ENCODE measurements at regions not wholly inside any gene's neighbourhood (a gene's known extent, or its start where the extent isn't known, plus 50 kb on each side); places are given as distances from the start of the nearest gene placed in this dataset.

DNA sequence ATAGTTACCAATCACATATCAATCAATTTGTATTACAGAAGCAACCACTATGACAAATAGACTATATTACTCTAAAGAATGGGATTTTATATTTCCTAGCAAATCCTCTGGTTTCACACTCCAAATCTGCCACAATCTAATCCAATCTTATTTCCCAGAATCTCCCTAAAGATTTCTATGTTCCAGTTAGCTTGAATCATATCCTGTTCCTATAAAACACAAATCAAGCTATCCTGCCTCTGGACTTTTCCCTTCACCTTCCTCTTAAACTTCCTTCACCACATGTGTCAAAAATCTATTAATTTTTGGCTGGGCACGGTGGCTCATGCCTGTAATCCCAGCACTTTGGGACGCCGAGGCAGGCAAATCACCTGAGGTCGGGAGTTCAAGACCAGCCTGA lies 50.0 kb downstream of the PIK3C2A start:
- Histone ChIP-seq H3K4me3 (ENCODE audit: low read length) (no peak overlapping the region), H2AFZ (ENCODE audit: low read depth, low read length) (no peak overlapping the region), H3K9me3 (ENCODE audit: low read length) (no peaks in the 10 kb centered on the region), H3K4me1 (ENCODE audit: insufficient read depth, low read length) (peaks cover 2% of the 10 kb centered on the region), H3K27me3 (ENCODE audit: insufficient read depth, low read length) (no peaks in the 10 kb centered on the region), H3K36me3 (ENCODE audit: insufficient read depth, low read length) (peaks cover 26% of the 10 kb centered on the region)

DNA sequence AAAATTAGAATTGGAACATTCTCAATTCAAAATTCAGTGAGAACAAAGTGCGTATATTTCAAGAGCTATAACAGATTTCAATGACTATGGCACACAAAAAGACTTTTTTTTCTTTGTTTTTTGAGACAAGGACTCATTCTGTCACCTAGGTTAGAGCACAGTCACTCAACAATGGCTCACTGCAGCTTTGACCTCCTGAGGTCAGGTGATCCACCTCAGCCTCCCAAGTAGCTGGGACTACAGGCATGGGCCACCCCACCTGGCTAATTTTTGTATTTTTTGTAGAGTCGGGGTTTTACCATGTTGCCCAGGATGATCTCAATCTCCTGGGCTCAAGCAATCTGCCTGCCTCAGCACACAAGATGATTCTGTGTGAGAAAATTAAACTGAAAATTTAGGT lies 51.5 kb downstream of the PIK3C2A start:
- Histone ChIP-seq H3K27me3 (ENCODE audit: insufficient read depth, low read length) (no peaks in the 10 kb centered on the region), H3K4me3 (ENCODE audit: low read length) (no peak overlapping the region), H3K9me3 (ENCODE audit: low read length) (no peaks in the 10 kb centered on the region), H2AFZ (ENCODE audit: low read depth, low read length) (no peak overlapping the region), H3K4me1 (ENCODE audit: insufficient read depth, low read length) (peaks cover 2% of the 10 kb centered on the region), H3K36me3 (ENCODE audit: insufficient read depth, low read length) (peaks cover 29% of the 10 kb centered on the region)

DNA sequence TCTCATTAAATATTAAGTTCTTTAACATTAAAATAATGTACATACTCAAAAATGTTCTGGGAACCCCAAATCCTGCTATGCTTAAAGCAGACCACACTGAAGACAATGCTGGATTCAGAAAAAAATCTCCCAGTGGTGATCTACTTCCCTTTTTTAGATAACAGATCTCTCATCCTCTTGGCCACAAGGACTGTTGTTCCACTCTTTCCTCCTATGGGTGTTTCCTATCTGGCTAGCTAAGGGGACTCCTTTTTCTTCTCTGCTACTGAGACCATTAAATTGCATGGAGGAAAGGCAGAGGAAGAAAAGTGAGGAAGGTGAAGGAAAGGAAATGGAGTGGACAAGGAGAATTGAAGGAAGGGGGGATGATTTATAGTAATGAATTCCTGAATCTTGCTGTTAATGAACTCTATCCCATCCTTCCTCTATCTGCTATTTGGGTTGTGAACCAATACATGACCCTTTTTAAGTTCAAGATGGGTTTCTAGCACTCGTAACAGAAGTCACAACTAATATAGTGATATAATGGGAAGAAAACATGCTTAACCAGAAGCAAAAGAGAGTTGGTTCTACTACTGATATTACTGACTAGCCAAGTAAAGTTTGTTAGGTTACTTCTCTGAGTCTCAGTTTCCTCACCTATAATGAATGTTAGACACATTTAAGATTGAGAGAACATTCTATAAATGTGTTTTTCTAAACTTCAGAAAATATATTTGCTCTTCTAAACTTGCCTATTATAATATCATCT lies 53.2 kb downstream of the PIK3C2A start:
- no peaks in the 10 kb centered on the region for H3K27me3 ChIP-seq (ENCODE audit: insufficient read depth, low read length)
- peaks cover 22% of the 10 kb centered on the region for H3K36me3 ChIP-seq (ENCODE audit: insufficient read depth, low read length)
- H2AFZ ChIP-seq (ENCODE audit: low read depth, low read length), result no peak overlapping the region
- no peaks in the 10 kb centered on the region for H3K9me3 ChIP-seq (ENCODE audit: low read length)
- no peak overlapping the region for H3K4me3 ChIP-seq (ENCODE audit: low read length)
- H3K4me1 ChIP-seq (ENCODE audit: insufficient read depth, low read length), result peaks cover 2% of the 10 kb centered on the region

DNA sequence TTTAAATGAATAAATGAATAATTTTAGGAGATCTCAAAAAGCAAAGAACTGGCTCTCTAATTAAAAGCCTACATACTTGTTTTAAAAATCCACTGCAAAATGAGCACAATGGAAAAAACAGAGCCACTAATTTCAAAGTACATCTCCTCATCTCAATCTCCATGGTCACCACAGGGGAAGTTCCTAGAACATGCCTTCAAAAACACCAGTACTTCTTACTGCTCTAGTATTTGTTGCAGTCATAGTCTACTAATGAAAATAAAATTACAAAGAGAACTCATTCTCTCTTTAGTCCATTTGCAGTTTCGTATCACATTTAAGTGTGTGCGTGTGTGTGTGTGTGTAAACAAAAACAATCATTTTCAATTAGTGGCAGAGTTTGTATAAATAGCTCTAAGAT lies 54.0 kb downstream of the PIK3C2A start:
- Histone ChIP-seq H3K4me3 (ENCODE audit: low read length) (no peak overlapping the region), H3K9me3 (ENCODE audit: low read length) (no peaks in the 10 kb centered on the region), H2AFZ (ENCODE audit: low read depth, low read length) (no peak overlapping the region), H3K36me3 (ENCODE audit: insufficient read depth, low read length) (peaks cover 22% of the 10 kb centered on the region), H3K27me3 (ENCODE audit: insufficient read depth, low read length) (no peaks in the 10 kb centered on the region), H3K4me1 (ENCODE audit: insufficient read depth, low read length) (peaks cover 2% of the 10 kb centered on the region)

DNA sequence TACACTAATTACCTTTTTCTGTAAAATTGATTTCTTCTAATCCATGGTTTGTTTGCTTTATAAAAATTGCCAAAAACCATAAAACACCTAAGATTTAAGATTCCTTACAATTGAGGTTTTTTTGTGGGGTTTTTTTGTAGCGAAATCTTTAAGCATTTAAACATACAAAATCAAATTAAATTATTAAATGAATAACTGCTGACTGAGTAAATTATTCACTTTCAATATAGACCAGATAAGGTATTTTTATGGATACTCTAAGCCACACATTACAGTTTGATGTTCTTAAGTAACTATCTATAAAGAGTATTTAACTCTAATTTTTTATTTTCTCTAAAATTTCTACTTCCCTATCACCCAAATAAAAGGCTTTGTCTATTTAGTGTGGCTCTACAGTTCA lies 55.5 kb downstream of the PIK3C2A start:
- Histone ChIP-seq H3K36me3 (ENCODE audit: insufficient read depth, low read length) (peaks cover 33% of the 10 kb centered on the region), H3K27me3 (ENCODE audit: insufficient read depth, low read length) (no peaks in the 10 kb centered on the region), H3K9me3 (ENCODE audit: low read length) (no peaks in the 10 kb centered on the region)

DNA sequence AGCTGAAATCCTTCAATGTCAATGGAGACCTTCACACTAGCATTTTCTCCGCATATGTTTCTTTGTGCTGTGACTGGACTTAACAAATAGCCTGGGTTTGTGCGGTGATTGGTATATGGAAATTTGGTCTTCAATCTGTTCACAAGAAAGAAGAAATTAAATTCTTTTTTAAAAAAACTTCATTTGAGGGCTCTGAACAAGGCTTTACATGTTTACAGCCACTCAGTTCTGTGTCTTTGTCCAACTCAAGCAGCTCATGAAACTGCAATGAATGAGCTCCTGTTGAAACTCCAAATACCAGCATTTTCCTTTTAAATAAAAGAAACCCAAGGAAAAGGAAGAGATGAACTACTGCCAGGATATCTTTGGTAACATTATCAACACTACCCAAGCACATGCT lies 57.3 kb downstream of the PIK3C2A start:
- H3K4me3 ChIP-seq (ENCODE audit: low read length), result no peak overlapping the region
- no peak overlapping the region for H2AFZ ChIP-seq (ENCODE audit: low read depth, low read length)
- no peaks in the 10 kb centered on the region for H3K27me3 ChIP-seq (ENCODE audit: insufficient read depth, low read length)
- H3K36me3 ChIP-seq (ENCODE audit: insufficient read depth, low read length), result peaks cover 43% of the 10 kb centered on the region
- H3K4me1 ChIP-seq (ENCODE audit: insufficient read depth, low read length), result no peaks in the 10 kb centered on the region
- H3K9me3 ChIP-seq (ENCODE audit: low read length), result no peaks in the 10 kb centered on the region

More for the DNA sequence above, 55.5 kb downstream of the PIK3C2A start:
- Histone ChIP-seq H3K4me1 (ENCODE audit: insufficient read depth, low read length) (peaks cover 2% of the 10 kb centered on the region), H3K4me3 (ENCODE audit: low read length) (no peak overlapping the region), H2AFZ (ENCODE audit: low read depth, low read length) (no peak overlapping the region)

DNA sequence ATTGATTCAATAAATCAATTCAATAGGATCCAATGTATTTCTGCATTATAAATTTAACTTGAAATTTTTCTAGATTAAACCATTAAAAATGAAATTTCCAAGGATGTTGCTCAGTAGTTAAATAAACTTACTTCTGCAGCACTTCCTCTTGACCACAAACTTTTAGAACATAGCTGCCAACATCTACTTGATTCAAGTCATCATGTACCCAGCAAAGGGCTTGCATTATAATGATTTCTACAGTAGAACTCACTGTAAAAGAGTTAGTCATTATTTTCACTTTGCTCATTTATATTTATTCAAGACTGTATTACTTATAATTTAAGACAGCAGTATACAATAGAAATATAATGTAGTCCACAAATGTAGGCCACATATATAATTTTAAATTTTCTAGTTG lies 59.2 kb downstream of the PIK3C2A start:
- no peaks in the 10 kb centered on the region for H3K27me3 ChIP-seq (ENCODE audit: insufficient read depth, low read length)
- no peaks in the 10 kb centered on the region for H3K4me1 ChIP-seq (ENCODE audit: insufficient read depth, low read length)
- no peaks in the 10 kb centered on the region for H3K9me3 ChIP-seq (ENCODE audit: low read length)
- H3K4me3 ChIP-seq (ENCODE audit: low read length), result no peak overlapping the region
- peaks cover 44% of the 10 kb centered on the region for H3K36me3 ChIP-seq (ENCODE audit: insufficient read depth, low read length)
- H2AFZ ChIP-seq (ENCODE audit: low read depth, low read length), result no peak overlapping the region

DNA sequence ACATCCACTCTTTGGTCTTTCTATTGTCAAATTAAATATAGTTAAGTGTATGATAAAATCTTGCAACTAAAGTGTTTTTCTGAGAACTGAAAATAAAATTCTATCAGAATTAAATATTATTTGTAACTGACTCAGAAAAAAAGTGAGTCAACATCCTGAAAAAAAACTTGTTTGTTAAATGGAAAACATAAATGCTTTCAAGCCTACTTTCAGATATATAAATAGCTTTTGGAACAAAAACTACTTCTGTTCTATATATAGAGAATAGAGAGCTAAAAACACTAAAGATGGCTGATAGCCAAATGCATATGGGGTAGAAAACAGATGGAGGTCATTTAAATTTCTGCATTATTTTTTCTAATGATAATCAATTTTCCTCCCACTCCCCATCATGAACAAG lies 61.8 kb downstream of the PIK3C2A start:
- Histone ChIP-seq H3K4me1 (ENCODE audit: insufficient read depth, low read length) (no peaks in the 10 kb centered on the region), H3K9me3 (ENCODE audit: low read length) (no peaks in the 10 kb centered on the region), H3K4me3 (ENCODE audit: low read length) (no peak overlapping the region), H3K36me3 (ENCODE audit: insufficient read depth, low read length) (peaks cover 54% of the 10 kb centered on the region), H3K27me3 (ENCODE audit: insufficient read depth, low read length) (no peaks in the 10 kb centered on the region), H2AFZ (ENCODE audit: low read depth, low read length) (no peak overlapping the region)

DNA sequence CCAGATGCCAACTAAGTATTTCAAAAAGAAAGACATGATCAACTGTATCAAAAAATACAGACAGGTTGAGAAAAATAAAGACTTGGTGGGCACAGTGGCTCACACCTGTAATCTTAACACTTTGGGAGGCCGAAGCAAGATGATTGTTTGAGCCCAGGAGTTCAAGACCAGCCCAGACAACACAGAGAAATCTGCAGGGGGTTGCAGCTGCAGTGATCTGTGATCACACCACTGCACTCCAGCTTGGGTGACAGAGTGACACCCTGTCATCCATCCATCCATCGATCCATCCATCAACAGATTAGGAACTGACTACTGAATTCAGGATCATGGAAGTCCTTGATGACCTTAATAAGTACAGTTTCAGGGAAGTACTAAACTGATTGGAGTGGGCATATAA lies 65.0 kb upstream of the RPS13 start:
- Histone ChIP-seq H3K27me3 (ENCODE audit: insufficient read depth, low read length) (no peaks in the 10 kb centered on the region), H3K36me3 (ENCODE audit: insufficient read depth, low read length) (peaks cover 47% of the 10 kb centered on the region), H3K4me1 (ENCODE audit: insufficient read depth, low read length) (no peaks in the 10 kb centered on the region), H3K9me3 (ENCODE audit: low read length) (no peaks in the 10 kb centered on the region), H2AFZ (ENCODE audit: low read depth, low read length) (no peak overlapping the region), H3K4me3 (ENCODE audit: low read length) (no peak overlapping the region)

DNA sequence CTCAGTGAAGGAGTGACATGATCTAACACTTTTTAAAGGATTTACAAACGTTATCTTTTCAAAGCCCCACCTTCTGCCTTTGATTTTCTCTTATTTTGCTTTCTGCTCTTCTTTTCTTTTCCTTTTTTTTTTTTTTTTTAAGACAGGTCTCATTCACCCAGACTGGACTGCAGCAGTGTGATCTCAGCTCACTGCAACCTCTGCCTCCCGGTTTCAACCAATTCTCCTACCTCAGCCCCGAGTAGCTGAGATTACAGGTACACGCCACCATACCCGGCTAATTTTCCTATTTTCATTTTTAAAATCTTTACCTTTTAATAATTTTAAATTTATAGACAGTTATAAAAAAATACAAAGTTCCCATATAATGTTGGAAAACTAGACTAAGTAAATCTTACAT lies 63.7 kb upstream of the RPS13 start:
- Histone ChIP-seq H3K27me3 (ENCODE audit: insufficient read depth, low read length) (no peaks in the 10 kb centered on the region), H2AFZ (ENCODE audit: low read depth, low read length) (no peak overlapping the region), H3K36me3 (ENCODE audit: insufficient read depth, low read length) (peaks cover 42% of the 10 kb centered on the region), H3K9me3 (ENCODE audit: low read length) (no peaks in the 10 kb centered on the region), H3K4me3 (ENCODE audit: low read length) (no peak overlapping the region), H3K4me1 (ENCODE audit: insufficient read depth, low read length) (no peaks in the 10 kb centered on the region)

DNA sequence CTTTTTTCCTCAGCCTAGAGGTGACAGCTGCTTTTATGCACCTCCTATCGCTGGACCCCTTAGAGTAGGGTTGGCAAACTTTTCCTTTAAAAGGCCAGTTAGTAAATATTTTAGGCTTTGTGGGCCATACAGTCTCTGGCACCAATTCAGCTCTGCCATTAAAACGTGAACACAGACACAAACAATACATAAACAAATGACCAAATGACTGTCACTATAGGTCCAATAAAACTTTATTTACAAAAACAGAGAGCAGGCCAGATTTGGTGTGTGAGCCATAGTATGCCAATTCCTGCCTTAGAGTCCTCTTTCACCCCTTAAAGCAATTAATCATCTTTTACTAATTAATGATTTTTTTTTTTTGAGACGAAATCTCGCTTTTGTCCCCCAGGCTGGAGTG lies 61.1 kb upstream of the RPS13 start:
- Histone ChIP-seq H3K4me3 (ENCODE audit: low read length) (no peak overlapping the region), H3K9me3 (ENCODE audit: low read length) (no peaks in the 10 kb centered on the region), H3K4me1 (ENCODE audit: insufficient read depth, low read length) (no peaks in the 10 kb centered on the region), H2AFZ (ENCODE audit: low read depth, low read length) (no peak overlapping the region), H3K36me3 (ENCODE audit: insufficient read depth, low read length) (peaks cover 43% of the 10 kb centered on the region), H3K27me3 (ENCODE audit: insufficient read depth, low read length) (no peaks in the 10 kb centered on the region)

DNA sequence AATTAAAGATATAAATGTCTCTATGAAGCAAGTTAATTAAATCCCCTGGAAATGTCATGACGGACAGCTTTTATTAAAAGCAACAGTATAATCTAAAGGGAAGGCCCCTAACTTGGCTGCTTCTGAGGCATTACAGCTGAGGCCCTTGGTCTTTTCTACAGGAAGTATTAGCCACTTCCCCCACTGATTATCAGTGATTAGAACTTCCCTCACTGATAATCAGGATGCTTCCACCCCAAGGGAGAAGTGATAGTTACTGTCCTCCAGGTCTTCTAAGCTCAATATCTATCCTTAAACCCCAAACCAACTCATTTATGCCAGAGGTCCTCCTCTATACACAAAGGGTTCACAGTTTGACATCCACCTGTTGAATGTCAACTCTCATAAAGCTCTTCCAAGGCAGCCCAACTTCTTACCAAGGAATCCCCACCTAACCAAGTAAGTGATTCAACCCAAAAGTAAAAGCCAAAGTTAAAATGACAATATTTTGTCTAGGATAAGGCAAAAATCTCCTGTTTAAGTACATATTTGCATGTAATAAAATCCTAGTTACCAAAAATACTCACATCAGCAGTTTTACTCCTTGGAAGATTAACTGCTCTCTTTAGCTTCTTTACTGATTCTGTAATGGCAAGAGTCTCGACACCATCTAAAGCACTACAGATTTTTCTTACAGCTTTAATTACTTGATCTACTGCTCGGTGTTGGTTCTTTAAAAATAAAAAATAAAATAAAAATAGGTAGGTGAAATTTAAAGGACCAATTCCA lies 58.6 kb upstream of the RPS13 start:
- Histone ChIP-seq H3K4me3 (ENCODE audit: low read length) (no peak overlapping the region), H3K9me3 (ENCODE audit: low read length) (no peaks in the 10 kb centered on the region), H3K27me3 (ENCODE audit: insufficient read depth, low read length) (no peaks in the 10 kb centered on the region), H3K36me3 (ENCODE audit: insufficient read depth, low read length) (peaks cover 42% of the 10 kb centered on the region), H2AFZ (ENCODE audit: low read depth, low read length) (no peak overlapping the region), H3K4me1 (ENCODE audit: insufficient read depth, low read length) (no peaks in the 10 kb centered on the region)

DNA sequence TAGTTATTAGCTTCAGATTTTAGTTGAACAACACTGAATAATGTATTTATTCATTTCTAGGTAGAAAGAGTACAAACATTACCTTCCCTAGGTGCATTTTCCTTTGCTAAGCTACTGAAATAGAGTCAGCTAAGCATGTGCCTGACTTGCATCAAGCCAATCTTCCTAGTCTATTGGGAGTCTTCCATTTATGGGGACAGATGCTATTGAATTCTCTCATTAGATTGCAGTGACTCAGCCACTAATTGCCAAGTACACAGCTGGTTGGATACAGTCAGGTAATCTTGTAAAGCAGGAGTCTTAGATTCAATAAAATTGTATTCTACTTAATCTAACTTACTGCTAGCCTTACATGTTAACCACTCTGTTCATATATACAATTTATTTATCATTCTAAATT lies 55.2 kb upstream of the RPS13 start:
- H3K27me3 ChIP-seq (ENCODE audit: insufficient read depth, low read length), result no peaks in the 10 kb centered on the region
- no peak overlapping the region for H3K4me3 ChIP-seq (ENCODE audit: low read length)
- no peak overlapping the region for H2AFZ ChIP-seq (ENCODE audit: low read depth, low read length)
- H3K9me3 ChIP-seq (ENCODE audit: low read length), result no peaks in the 10 kb centered on the region
- peaks cover 58% of the 10 kb centered on the region for H3K36me3 ChIP-seq (ENCODE audit: insufficient read depth, low read length)
- H3K4me1 ChIP-seq (ENCODE audit: insufficient read depth, low read length), result no peaks in the 10 kb centered on the region

All from neuron (in vitro differentiated cells).